CD4-positive, CD25-positive, alpha-beta regulatory T cell (primary cell): ENCODE measurements at regions not wholly inside any gene's neighbourhood (a gene's known extent, or its start where the extent isn't known, plus 50 kb on each side); places are given as distances from the start of the nearest gene placed in this dataset.

Experiments used
- ATAC-seq, 2 donors: fragments of 150-1000 bp; cut with Tn5 transposase; one replicate each; pipeline ENCODE4 v1.10.0; 2021; ENCODE audit warnings: low read depth in 2 of 2, moderate number of reproducible peaks in 2 of 2, moderate library complexity in 1 of 2
- DNase-seq, 3 donors: peaks; one replicate each; pipeline versions ENCODE4 v3.0.0 to v3.0.0-alpha.2; 2012 to 2022; ENCODE audit warnings: mixed read lengths in 1 of 3
- H3K27ac ChIP-seq: one replicate; pipeline ENCODE4 v1.7.0; 2013; ENCODE audit warnings: mild to moderate bottlenecking, low read length; ENCODE audit not compliant: insufficient read depth, poor library complexity, severe bottlenecking
- H3K27me3 ChIP-seq: one replicate; pipeline ENCODE4 v1.7.0; 2013; ENCODE audit warnings: low read length; ENCODE audit not compliant: control insufficient read depth, insufficient read depth
- H3K36me3 ChIP-seq: one replicate; pipeline ENCODE4 v1.7.0; 2013; ENCODE audit warnings: mild to moderate bottlenecking, low read length, moderate library complexity; ENCODE audit not compliant: control insufficient read depth, insufficient read depth
- H3K4me1 ChIP-seq: 2 replicates; pipeline ENCODE4 v1.7.0; 2013; ENCODE audit warnings: mild to moderate bottlenecking, low read length; ENCODE audit not compliant: insufficient read depth, control insufficient read depth, poor library complexity, severe bottlenecking
- H3K4me3 ChIP-seq: one replicate; pipeline ENCODE4 v1.7.0; 2013; ENCODE audit warnings: low read depth, mild to moderate bottlenecking, low read length, moderate library complexity
- H3K9me3 ChIP-seq, 2 experiments: 1 replicate in 1 of 2; 2 replicates in 1 of 2; pipeline ENCODE4 v1.7.0; 2013; ENCODE audit warnings: low read length in 2 of 2, mild to moderate bottlenecking in 1 of 2, moderate library complexity in 1 of 2; ENCODE audit not compliant: control insufficient read depth in 2 of 2
- H3K27ac Mint-ChIP-seq, 3 donors: one replicate each; pipeline ENCODE4 v1.8.0; 2020 to 2022; ENCODE audit warnings: mild to moderate bottlenecking in 3 of 3, mixed read lengths in 3 of 3, moderate library complexity in 2 of 3
- H3K27me3 Mint-ChIP-seq: one replicate; pipeline ENCODE4 v1.8.0; 2022; ENCODE audit warnings: mild to moderate bottlenecking, mixed read lengths
- H3K36me3 Mint-ChIP-seq: one replicate; pipeline ENCODE4 v1.8.0; 2020; ENCODE audit warnings: mixed read lengths
- H3K4me1 Mint-ChIP-seq, 4 donors: one replicate each; pipeline ENCODE4 v1.8.0; 2020 to 2022; ENCODE audit warnings: mixed read lengths in 4 of 4, mild to moderate bottlenecking in 1 of 4
- H3K4me3 Mint-ChIP-seq, 4 donors: one replicate each; pipeline ENCODE4 v1.8.0; 2020 to 2022; ENCODE audit warnings: mild to moderate bottlenecking in 4 of 4, mixed read lengths in 4 of 4, moderate library complexity in 3 of 4
- H3K9me3 Mint-ChIP-seq, 7 donors: one replicate each; pipeline ENCODE4 v1.8.0; 2020 to 2022; ENCODE audit warnings: mixed read lengths in 7 of 7, mild to moderate bottlenecking in 3 of 7, moderate library complexity in 2 of 7

DNA sequence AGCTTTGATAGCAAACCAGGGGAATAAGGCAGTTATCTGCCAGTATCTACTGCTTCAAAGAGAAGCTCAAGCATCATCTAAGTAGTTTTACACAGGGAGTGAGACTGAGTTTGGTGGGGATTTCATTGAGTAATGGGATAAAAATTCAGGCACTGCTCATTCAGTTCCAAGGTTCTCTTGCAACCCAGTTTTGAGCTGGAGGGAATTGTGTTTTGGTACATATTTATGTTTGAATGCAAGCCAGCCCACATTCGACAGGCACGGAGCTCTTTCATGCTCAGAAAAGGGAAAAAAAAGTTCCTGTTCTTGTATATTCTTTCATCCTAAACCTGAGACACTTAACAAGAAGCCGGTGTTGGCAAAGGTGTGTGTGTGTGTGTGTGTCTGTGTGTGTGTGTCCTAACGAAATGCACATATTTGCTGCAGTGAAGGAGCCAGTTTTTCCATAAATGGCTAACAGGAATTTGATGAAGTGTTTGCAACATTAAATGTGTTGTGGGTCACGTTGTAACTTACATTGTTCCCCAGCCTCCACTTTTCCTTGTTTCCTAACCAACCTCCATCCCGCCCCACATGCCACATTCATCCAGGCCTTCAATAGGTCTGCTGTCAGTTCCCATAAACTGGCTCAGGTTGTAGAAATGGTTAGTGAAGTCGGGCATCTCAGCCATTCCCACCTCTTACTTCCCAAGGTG lies 311.1 kb downstream of the TXNL1 start:
- Mint-ChIP-seq H3K9me3 (peaks cover 0 to 1% (median 0%) of the 10 kb centered on the region in 7 donors), H3K4me1 (no peaks in the 10 kb centered on the region), H3K27me3 (peaks cover under 1% of the 10 kb centered on the region), H3K36me3 (no peaks in the 10 kb centered on the region), H3K4me3 (no peak overlapping the region), H3K27ac (no peak overlapping the region)
- no peak overlapping the region for H3K27ac ChIP-seq
- ATAC-seq (no peak), DNase-seq (no peak)
- no peak overlapping the region for H3K4me3 ChIP-seq
- no peaks in the 10 kb centered on the region for H3K27me3 ChIP-seq
- H3K36me3 ChIP-seq = no peaks in the 10 kb centered on the region
- H3K9me3 ChIP-seq = no peaks in the 10 kb centered on the region
- H3K4me1 ChIP-seq = no peaks in the 10 kb centered on the region

- no peak for ATAC-seq
- Mint-ChIP-seq H3K9me3 (peaks cover 0 to 4% (median 0%) of the 10 kb centered on the region in 7 donors), H3K4me1 (no peaks in the 10 kb centered on the region)
These were observed 311.9 kb downstream of the TXNL1 start for GRCh38 chr18:56326336-56327072.

GRCh38 chr18:56323673-56324072 lies 314.7 kb downstream of the TXNL1 start:
- Histone ChIP-seq H3K9me3 (no peaks in the 10 kb centered on the region), H3K4me1 (no peaks in the 10 kb centered on the region), H3K36me3 (no peaks in the 10 kb centered on the region), H3K27ac (no peak overlapping the region), H3K27me3 (no peaks in the 10 kb centered on the region), H3K4me3 (no peak overlapping the region)
- Mint-ChIP-seq H3K27ac (no peak overlapping the region), H3K9me3 (peaks cover 0 to 4% (median 0%) of the 10 kb centered on the region in 7 donors), H3K4me3 (no peak overlapping the region), H3K36me3 (no peaks in the 10 kb centered on the region), H3K27me3 (no peaks in the 10 kb centered on the region), H3K4me1 (no peaks in the 10 kb centered on the region)
- DNase-seq = no peak
- ATAC-seq = no peak

More at GRCh38 chr18:56326336-56327072, 311.9 kb downstream of the TXNL1 start:
- H3K9me3 ChIP-seq = no peaks in the 10 kb centered on the region
- H3K27ac ChIP-seq = no peak overlapping the region
- H3K4me3 Mint-ChIP-seq = no peak overlapping the region
- H3K4me1 ChIP-seq = no peaks in the 10 kb centered on the region
- H3K4me3 ChIP-seq = no peak overlapping the region
- H3K27ac Mint-ChIP-seq = no peak overlapping the region
- no peaks in the 10 kb centered on the region for H3K27me3 ChIP-seq
- no peak for DNase-seq
- no peaks in the 10 kb centered on the region for H3K36me3 ChIP-seq
- H3K27me3 Mint-ChIP-seq = no peaks in the 10 kb centered on the region
- H3K36me3 Mint-ChIP-seq = no peaks in the 10 kb centered on the region

GRCh38 chr18:56322406-56322805 lies 316.0 kb downstream of the TXNL1 start:
- Mint-ChIP-seq H3K4me3 (no peak overlapping the region), H3K36me3 (no peaks in the 10 kb centered on the region)
- no peak overlapping the region for H3K4me3 ChIP-seq

GRCh38 chr18:56321470-56321869 lies 316.9 kb downstream of the TXNL1 start:
- Histone ChIP-seq H3K4me3 (no peak overlapping the region), H3K9me3 (no peaks in the 10 kb centered on the region), H3K4me1 (no peaks in the 10 kb centered on the region), H3K36me3 (no peaks in the 10 kb centered on the region), H3K27me3 (no peaks in the 10 kb centered on the region), H3K27ac (no peak overlapping the region)
- no peak for DNase-seq
- H3K27me3 Mint-ChIP-seq = no peaks in the 10 kb centered on the region
- no peak for ATAC-seq
- no peak overlapping the region for H3K27ac Mint-ChIP-seq
- H3K9me3 Mint-ChIP-seq = peaks cover 0 to 4% (median 0%) of the 10 kb centered on the region in 7 donors
- no peak overlapping the region for H3K4me3 Mint-ChIP-seq
- H3K4me1 Mint-ChIP-seq = no peaks in the 10 kb centered on the region
- no peaks in the 10 kb centered on the region for H3K36me3 Mint-ChIP-seq

More at GRCh38 chr18:56322406-56322805, 316.0 kb downstream of the TXNL1 start:
- Mint-ChIP-seq H3K9me3 (peaks cover 0 to 4% (median 0%) of the 10 kb centered on the region in 7 donors), H3K27ac (no peak overlapping the region), H3K4me1 (no peaks in the 10 kb centered on the region), H3K27me3 (no peaks in the 10 kb centered on the region)
- no peak overlapping the region for H3K27ac ChIP-seq
- no peaks in the 10 kb centered on the region for H3K27me3 ChIP-seq
- no peak for ATAC-seq
- no peaks in the 10 kb centered on the region for H3K36me3 ChIP-seq
- no peaks in the 10 kb centered on the region for H3K4me1 ChIP-seq
- DNase-seq = no peak
- H3K9me3 ChIP-seq = no peaks in the 10 kb centered on the region

- ATAC-seq = no peak
- H3K27ac Mint-ChIP-seq = no peak overlapping the region
- H3K9me3 Mint-ChIP-seq = peaks cover 0 to 4% (median 0%) of the 10 kb centered on the region in 7 donors
- H3K27me3 ChIP-seq = no peaks in the 10 kb centered on the region
- no peaks in the 10 kb centered on the region for H3K36me3 Mint-ChIP-seq
- H3K27ac ChIP-seq = no peak overlapping the region
- H3K36me3 ChIP-seq = no peaks in the 10 kb centered on the region
- no peak overlapping the region for H3K4me3 Mint-ChIP-seq
- no peaks in the 10 kb centered on the region for H3K9me3 ChIP-seq
- no peaks in the 10 kb centered on the region for H3K27me3 Mint-ChIP-seq
- H3K4me1 Mint-ChIP-seq = no peaks in the 10 kb centered on the region
- H3K4me1 ChIP-seq = no peaks in the 10 kb centered on the region
- H3K4me3 ChIP-seq = no peak overlapping the region
- no peak for DNase-seq
These were observed 318.4 kb downstream of the TXNL1 start for GRCh38 chr18:56319953-56320352.

DNA sequence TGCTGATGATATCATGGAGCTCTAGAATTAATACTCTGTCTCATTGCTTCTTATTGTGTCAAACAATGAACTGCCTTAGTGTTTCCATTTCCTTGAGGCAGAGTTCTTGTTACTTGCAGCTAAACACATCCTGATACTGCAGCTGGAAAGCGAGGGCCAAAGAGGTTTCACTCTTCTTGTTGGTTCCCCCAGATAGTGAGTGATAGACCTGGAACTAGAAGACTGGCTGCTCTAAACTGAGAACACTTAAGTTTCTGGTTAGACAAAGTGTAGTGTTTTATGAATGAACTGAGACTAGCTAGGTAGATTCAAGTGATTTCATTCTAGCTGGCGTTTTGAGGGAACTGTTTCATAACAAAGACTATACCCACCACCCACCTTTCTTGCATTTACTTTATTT lies 321.7 kb downstream of the TXNL1 start:
- no peak for DNase-seq
- H3K4me1 Mint-ChIP-seq = no peaks in the 10 kb centered on the region
- Histone ChIP-seq H3K9me3 (no peaks in the 10 kb centered on the region), H3K27ac (no peak overlapping the region), H3K4me1 (no peaks in the 10 kb centered on the region), H3K4me3 (no peak overlapping the region), H3K36me3 (no peaks in the 10 kb centered on the region), H3K27me3 (no peaks in the 10 kb centered on the region)
- no peaks in the 10 kb centered on the region for H3K27me3 Mint-ChIP-seq
- H3K9me3 Mint-ChIP-seq = peaks cover 0 to 3% (median 0%) of the 10 kb centered on the region in 7 donors
- no peaks in the 10 kb centered on the region for H3K36me3 Mint-ChIP-seq
- H3K27ac Mint-ChIP-seq = no peak overlapping the region
- no peak for ATAC-seq
- H3K4me3 Mint-ChIP-seq = no peak overlapping the region

- DNase-seq (no peak), ATAC-seq (no peak)
- no peaks in the 10 kb centered on the region for H3K27me3 Mint-ChIP-seq
- no peak overlapping the region for H3K27ac Mint-ChIP-seq
- peaks cover 0 to 3% (median 2%) of the 10 kb centered on the region in 7 donors for H3K9me3 Mint-ChIP-seq
- no peaks in the 10 kb centered on the region for H3K4me1 ChIP-seq
- H3K4me1 Mint-ChIP-seq = no peaks in the 10 kb centered on the region
- H3K4me3 ChIP-seq = no peak overlapping the region
- H3K4me3 Mint-ChIP-seq = no peak overlapping the region
- no peaks in the 10 kb centered on the region for H3K36me3 Mint-ChIP-seq
- H3K9me3 ChIP-seq = no peaks in the 10 kb centered on the region
- no peaks in the 10 kb centered on the region for H3K27me3 ChIP-seq
- no peak overlapping the region for H3K27ac ChIP-seq
- H3K36me3 ChIP-seq = no peaks in the 10 kb centered on the region
These were observed 323.0 kb downstream of the TXNL1 start for GRCh38 chr18:56315363-56315762.
